ENCODE measurements at regions not wholly inside any gene's neighbourhood (a gene's known extent, or its start where the extent isn't known, plus 50 kb on each side); places are given as distances from the start of the nearest gene placed in this dataset.
"Not testable (repeated sequence)": the region's sequence is repeated elsewhere in the genome, so short reads cannot be mapped to it uniquely, and the experiment has no call there.

GRCh38 chr2:19120181-19120580, 238.2 kb downstream of the OSR1 start:
- intact Hi-C loops (cut with DNase I): loop anchor here (10.0 kb wide), 1 partner anchor 225 kb away; no protein-coding TSS in a partner anchor
- no peak for DNase-seq

DNA sequence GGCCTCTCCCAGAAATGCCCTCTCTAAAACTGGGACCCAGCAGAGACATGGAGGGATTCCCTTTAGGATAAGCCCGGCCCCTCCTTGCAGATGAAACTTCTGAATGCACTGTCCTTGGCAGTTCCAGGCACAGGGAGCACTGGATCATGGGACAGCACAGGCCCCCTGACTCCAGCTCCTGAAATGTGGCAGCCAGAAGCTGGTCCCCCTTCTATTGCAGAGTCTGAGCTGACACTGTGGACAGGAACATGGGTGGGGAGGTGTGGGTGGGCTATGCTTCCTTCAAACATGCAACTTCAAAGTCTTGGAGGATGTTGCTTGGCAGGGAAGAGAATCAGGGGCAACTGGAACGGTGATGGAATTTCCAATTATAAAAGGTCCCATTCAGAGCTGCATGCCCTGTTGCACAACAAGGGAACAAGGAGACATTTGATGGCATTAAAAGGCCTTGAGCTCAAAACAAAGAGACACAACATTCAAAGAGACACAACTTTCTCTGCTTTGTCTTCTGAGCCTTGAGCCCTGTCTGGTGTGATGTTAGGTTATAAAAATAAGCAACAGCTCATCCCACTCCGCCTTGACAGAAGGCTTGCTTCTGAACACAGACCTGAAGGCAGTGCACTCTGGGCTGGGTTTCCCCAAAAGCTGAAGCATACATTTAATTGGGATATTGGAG, 239.0 kb downstream of the OSR1 start:
- intact Hi-C loops (cut with DNase I): loop anchor here (10.0 kb wide), 1 partner anchor 225 kb away; no protein-coding TSS in a partner anchor
- peak in 40 of 42 donors; percentile 11 to 79 (median 48) for DNase-seq

- intact Hi-C loops (cut with DNase I): no loop called here
- DNase-seq: no peak
Observed at GRCh38 chr2:19116918-19117317, 241.5 kb downstream of the OSR1 start.

- intact Hi-C loops (cut with DNase I): no loop called here
- no peak for DNase-seq
Observed at GRCh38 chr2:19114754-19115231, 243.6 kb downstream of the OSR1 start.

DNA sequence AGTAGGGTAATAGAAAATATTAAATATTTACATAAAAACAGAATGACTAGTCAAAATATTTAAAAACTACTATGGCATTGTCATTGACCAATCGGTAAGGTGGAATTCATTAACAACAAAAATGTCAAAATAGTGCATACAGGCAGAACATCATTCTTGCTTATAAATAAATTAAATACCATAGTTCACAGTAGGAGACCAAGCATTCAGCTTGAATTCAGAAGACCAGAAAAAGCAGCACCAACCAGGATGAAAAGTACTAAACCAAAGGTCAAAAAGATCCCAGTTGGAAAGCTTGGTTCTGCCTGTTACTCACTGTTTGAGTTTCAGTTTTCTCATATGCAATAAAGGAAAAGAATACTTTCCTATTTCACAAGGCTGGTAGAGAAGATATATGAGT, 244.3 kb downstream of the OSR1 start:
- no peak for DNase-seq
- intact Hi-C loops (cut with DNase I): no loop called here

- no peak for DNase-seq
- intact Hi-C loops (cut with DNase I): no loop called here
Observed at GRCh38 chr2:19111354-19111753, 247.1 kb downstream of the OSR1 start.

DNA sequence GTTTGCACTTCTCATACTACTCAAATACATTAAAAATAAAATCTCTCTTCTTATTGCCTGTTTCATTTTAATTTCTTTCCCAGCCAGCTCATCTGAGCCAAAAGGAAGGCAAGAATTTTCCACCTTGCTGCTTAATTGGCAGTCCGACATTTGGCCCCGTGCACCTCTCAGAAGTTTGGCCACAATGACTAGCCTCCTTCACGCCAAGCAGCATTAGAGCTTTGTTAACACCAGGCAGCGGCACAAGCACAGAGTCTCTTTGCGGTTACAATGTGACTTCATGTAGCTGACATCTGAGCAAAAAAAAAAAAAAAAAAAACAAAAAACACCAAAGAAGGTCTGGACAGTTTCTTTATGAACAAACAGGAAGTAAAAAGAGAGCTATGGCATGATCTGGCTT, 248.9 kb downstream of the OSR1 start:
- intact Hi-C loops (cut with DNase I): no loop called here
- peak in 7 of 42 donors; percentile 8 to 29 (median 19) for DNase-seq

DNA sequence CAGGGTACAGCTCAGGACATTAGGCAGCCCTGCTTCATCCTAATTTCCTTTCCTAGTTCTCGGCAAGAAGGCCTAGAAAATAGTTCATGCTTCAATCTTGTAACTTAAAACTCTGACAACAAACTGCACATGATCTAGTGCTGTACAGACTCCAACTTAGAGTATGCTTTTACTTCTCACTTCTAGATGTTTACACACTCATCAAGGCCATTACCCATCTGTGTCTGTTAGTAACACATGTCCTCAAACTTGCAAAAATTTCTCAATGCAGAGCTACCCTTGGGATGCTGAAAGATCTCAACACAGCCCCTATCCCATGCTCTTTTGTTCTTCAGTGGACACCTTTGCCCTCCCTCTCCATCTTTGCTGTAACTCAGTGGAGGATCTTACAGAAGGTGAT, 252.0 kb downstream of the OSR1 start:
- no peak for DNase-seq
- intact Hi-C loops (cut with DNase I): no loop called here

- DNase-seq: no peak
- intact Hi-C loops (cut with DNase I): no loop called here
Observed at GRCh38 chr2:19104503-19104902, 253.9 kb downstream of the OSR1 start.

DNA sequence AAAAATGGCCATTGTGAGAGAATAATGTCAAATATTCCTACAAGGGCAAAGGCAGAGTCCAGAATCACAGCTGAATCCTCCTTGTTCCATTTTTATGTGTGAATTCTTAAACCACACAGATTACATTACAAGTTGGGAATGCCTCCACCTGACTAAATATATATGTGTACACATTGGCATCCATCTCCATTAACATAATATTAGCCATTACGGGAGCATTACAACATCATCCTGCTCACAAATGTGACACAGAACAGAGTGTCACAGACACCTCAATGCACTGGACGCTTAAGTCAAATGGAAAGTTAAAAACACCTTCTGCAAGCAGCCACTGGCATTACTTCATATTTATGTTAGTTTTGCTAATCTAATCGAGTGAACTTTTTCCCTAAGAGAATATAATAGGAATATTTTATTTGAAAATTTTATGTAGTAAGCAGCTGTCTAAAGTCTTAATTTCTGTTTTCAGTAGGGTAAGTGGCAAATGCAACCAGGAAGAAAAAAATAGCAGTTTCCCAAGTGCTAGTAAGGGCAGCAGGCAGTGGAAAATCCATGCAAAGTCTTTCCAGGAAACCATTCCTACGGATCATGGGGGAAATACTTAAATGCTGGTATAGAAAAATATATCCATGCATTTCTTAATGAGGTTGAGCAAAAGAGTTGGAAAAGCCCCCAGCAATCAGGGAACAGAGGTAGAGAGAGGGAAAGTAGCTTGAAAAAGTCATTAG, 255.6 kb downstream of the OSR1 start:
- DNase-seq: no peak
- intact Hi-C loops (cut with DNase I): no loop called here

GRCh38 chr2:19101968-19102367, 256.5 kb downstream of the OSR1 start:
- intact Hi-C loops (cut with DNase I): no loop called here
- DNase-seq: no peak

DNA sequence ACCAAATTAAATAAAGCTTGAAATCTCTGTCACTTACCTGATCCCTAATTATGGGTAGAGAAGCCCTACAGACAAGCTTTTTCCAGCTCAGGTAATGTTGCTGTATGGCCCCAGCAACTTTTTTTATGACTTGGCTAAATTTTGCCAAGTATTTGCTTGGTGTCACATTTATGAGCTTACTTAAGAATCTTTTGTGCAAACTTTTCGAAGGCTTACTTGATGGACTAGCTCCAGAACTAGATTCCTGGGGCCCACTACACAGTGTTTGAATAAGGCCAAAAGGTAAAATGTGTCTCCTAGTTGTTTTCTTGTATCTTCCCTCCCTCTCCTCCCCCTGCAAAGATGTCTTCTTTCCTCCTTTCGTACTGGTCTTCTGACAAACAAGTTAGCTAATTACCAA, 257.9 kb downstream of the OSR1 start:
- intact Hi-C loops (cut with DNase I): no loop called here
- no peak for DNase-seq

DNA sequence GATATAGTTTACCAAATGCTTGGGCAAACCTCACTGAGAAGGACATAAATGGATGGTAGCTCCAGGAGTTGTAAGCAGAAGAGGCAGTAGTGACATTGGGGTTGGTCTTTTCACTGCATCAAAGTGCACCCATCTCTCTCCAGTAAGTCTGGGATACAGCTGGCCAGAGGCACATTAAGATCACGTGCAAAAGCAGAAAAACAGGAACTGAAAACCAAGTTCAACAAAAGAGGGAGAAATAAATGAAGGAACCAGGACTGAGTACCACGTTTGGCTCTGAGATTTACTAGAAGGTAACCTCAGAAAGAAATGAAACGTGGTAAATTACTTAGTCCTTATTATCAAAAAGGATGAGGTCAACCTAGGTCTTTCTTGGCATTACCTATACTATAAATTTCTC, 259.2 kb downstream of the OSR1 start:
- no peak for DNase-seq
- intact Hi-C loops (cut with DNase I): no loop called here

- DNase-seq: no peak
- intact Hi-C loops (cut with DNase I): no loop called here
Observed at GRCh38 chr2:19098467-19099160, 259.8 kb downstream of the OSR1 start.

DNA sequence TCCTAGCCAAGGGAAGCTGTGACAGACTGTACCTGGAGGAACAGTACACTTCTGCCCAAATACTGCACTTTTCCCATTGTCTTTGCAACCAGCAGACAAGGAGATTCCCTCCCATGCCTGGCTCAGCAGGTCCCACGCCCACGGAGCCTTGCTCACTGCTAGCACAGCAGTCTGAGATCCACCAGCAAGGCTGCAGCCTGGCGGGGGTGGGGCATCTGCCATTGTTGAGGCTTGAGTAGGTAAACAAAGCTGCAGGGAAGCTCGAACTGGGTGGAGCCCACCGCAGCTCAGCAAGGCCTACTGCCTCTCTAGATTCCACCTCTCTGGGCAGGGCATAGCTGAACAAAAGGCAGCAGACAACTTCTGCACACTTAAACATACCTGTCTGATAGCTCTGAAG, 268.9 kb downstream of the OSR1 start:
- DNase-seq; intact Hi-C loops (cut with DNase I): not testable (repeated sequence)

- intact Hi-C loops (cut with DNase I): no loop called here
- no peak for DNase-seq
Observed at GRCh38 chr2:19086231-19086651, 272.2 kb downstream of the OSR1 start.

- intact Hi-C loops (cut with DNase I): no loop called here
- DNase-seq: peak in 13 of 42 donors; percentile 10 to 58 (median 34)
Observed at GRCh38 chr2:19078709-19079108, 279.7 kb downstream of the OSR1 start.

GRCh38 chr2:19073522-19073921, 284.9 kb downstream of the OSR1 start:
- intact Hi-C loops (cut with DNase I): no loop called here
- DNase-seq: no peak

DNA sequence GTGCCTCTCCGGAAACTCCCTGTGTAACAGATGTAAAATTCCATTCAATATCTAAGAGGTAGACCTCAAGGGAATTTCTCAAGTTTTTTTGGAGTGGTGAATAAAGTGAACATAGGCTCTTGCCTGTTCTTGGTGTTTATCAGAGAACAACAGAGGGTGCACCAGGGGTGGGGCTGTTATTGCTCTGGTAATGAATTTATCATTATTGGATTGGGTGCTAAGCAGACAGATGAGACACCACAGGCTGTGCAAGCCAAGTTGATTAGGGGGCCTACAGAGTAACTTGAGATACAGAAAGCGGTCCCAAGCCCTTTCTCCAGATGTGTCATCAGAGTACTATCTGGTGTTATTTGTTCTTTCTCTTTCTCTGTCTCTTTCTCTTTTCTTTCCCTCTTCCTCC, 286.3 kb downstream of the OSR1 start:
- DNase-seq: no peak
- intact Hi-C loops (cut with DNase I): no loop called here

GRCh38 chr2:19070886-19071285, 287.5 kb downstream of the OSR1 start:
- no peak for DNase-seq
- intact Hi-C loops (cut with DNase I): no loop called here
